GM13977 (cell line): ENCODE measurements at regions not wholly inside any gene's neighbourhood (a gene's known extent, or its start where the extent isn't known, plus 50 kb on each side); places are given as distances from the start of the nearest gene placed in this dataset.

Experiments used
- DNase-seq: peaks from one replicate; pipeline ENCODE4 v3.0.0; 2012; ENCODE audit warnings: low spot score
- in situ Hi-C: fragments of 300-500 bp; cut with MboI; formaldehyde crosslinking; loops from one replicate; pipeline ENCODE4 v1.12.0; 2022; ENCODE audit warnings: low sequenced_read_pairs, low pct_unique_long_range_greater_than_20kb, mixed read lengths, inconsistent platforms; ENCODE audit not compliant: unreplicated experiment
- TF ChIP-seq, protein P1 (sequence below): IDR thresholded peaks from 2 replicates; pipeline ENCODE4 v1.5.1; 2012; ENCODE audit warnings: mild to moderate bottlenecking, control low read depth; ENCODE audit not compliant: insufficient read depth; ENCODE audit errors: extremely low read depth, missing control alignments

DNA sequence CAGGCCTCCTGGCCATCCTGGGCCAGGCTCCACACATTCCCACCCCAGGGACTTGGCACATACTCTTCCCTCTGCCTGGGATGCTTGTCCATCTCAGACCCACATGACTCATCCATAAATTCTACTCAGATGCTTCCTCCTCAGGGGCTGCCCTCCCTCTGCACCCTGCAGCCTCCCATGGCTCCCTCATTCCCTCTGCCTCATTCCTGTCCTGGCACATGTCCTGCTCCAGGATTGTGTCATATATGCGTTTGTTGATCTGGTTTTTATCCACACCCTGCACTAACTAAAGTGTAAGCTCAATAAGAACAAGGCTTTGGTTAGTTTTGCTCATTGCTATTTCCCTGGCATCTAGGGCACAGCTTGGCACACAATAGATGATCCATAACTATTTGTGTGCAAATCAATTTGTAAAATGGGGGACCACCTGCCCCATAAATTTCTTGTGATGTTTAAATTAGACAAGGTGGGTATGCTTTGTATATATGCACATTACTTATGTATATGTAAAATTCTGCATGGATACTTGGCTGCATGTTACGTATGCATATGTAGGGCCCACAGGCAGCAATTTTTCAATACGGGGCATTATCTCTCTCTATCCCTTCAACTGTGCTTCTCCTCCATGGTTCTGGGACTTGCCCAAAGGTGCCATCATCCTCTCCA lies 191.4 kb downstream of the PTPRU start:
- no peak for DNase-seq
- TF ChIP-seq, protein P1, sequence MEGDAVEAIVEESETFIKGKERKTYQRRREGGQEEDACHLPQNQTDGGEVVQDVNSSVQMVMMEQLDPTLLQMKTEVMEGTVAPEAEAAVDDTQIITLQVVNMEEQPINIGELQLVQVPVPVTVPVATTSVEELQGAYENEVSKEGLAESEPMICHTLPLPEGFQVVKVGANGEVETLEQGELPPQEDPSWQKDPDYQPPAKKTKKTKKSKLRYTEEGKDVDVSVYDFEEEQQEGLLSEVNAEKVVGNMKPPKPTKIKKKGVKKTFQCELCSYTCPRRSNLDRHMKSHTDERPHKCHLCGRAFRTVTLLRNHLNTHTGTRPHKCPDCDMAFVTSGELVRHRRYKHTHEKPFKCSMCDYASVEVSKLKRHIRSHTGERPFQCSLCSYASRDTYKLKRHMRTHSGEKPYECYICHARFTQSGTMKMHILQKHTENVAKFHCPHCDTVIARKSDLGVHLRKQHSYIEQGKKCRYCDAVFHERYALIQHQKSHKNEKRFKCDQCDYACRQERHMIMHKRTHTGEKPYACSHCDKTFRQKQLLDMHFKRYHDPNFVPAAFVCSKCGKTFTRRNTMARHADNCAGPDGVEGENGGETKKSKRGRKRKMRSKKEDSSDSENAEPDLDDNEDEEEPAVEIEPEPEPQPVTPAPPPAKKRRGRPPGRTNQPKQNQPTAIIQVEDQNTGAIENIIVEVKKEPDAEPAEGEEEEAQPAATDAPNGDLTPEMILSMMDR, result no peak
- in situ Hi-C loops, result no loop called here

DNA sequence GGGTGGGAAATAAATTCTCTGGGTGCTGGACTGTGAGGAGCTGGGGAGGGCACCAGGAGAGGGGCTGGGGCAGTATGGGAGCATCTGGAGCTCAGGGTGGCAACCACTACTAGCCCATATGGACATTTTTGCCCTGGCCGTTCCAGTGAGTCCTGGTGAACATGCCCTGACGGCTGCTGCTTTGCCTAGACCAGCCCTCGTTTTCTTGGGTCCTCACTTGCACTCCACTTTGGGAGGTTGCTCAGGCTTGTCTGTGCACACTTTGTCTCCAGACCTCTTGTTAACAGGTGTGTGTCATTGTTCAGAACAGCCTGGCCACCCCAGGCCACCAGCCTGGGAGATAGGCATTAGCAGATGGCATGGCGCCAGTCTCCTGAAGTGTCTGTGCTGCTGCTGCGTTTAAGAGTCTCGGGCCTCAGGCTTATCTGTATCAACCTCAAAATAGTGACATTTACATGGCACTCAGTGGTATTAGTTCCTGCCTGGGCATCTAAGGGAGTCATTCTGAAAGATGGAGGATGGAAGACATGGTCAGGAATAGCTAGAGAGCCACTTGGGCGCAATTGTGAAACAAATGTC lies 190.5 kb downstream of the PTPRU start:
- no peak for DNase-seq
- in situ Hi-C loops, result no loop called here
- TF ChIP-seq, protein P1, result no peak

DNA sequence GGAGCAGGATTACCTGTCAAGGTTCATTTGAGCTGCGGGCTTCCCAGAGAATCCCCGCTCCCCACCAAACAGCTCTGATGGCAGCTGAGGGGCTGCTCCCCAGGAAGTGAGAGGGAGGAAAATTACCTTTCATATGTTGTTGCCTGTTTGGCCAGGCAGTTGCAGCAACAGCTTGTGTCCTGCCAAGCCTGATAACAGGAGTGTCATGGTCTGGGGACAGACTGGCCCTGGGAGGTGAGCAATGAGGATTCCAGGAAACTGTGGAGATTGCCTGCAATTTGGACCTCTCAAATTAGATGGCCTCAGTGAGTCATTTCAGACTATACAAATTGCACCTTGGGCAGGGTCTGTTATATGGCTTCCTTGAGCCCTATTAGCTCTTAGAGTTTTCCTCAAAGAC lies 189.3 kb downstream of the PTPRU start:
- in situ Hi-C loops, result no loop called here
- DNase-seq, result no peak
- TF ChIP-seq, protein P1, result no peak

DNA sequence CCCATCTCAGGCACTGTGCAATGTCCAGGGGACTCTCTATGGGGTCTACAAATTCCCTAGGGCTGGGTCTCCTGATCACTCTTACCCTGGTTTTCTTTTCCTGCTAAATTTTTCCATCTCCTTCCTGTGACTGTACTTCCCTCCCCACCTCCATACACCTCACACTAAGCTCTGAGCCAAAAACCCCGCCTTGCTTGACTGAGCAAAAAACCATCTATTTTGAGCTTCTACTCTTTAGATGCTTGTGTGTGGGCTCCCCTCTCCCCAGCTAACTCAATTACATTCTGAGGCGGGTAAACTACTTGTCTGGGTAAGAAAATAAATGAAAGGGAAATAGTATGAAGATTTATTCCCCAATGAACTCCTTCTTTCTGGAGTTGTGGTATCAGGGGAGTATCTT lies 187.9 kb downstream of the PTPRU start:
- TF ChIP-seq, protein P1, result no peak
- in situ Hi-C loops, result no loop called here
- no peak for DNase-seq

DNA sequence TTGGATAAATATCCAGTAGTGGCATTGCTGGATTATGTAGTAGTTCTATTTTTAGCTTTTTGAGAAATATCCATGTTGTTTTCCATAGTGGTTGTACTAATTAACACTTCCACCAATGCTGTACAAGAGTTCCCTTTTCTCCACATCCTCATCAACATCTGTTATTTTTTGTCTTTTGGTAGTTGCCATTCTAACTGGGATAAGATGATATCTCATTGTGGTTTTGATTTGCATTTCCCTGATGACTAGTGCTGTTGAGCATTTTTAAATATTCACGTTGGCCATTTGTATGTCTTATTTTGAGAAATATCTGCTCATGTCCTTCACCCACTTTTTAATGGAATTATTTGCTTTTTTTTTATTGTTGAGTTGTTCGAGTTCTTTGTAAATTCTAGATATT lies 183.9 kb downstream of the PTPRU start:
- in situ Hi-C loops, result no loop called here
- TF ChIP-seq, protein P1, result no peak
- no peak for DNase-seq

DNA sequence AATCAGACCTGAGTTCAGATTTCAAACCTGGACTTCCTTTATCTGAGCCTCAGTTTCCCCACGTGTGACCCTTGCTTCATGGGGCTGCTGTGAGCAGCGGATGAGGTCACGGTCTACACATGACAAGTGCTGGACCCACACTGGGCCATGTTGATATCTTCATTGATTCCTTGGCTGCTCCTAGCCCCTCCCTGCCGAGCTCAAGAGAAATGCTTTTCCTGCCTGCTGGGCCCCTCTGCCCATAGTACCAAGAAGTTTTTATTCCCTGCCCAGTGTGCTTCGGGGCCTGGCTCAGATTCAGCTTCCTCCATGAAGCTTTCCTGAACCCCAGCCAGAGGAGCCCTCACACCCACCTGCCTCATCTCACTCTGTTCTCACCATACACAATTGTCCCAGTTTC lies 181.6 kb downstream of the PTPRU start:
- TF ChIP-seq, protein P1, result no peak
- in situ Hi-C loops, result no loop called here
- DNase-seq, result no peak
